K562 (cell line): ENCODE measurements at regions not wholly inside any gene's neighbourhood (a gene's known extent, or its start where the extent isn't known, plus 50 kb on each side); places are given as distances from the start of the nearest gene placed in this dataset.

Source experiments
- HNRNPH1 ChIP-seq: fragments of 200-400 bp; formaldehyde crosslinking; optimal IDR thresholded peaks from 2 replicates; pipeline ENCODE3; 2017; ENCODE audit warnings: low read depth, mild to moderate bottlenecking, low read length, moderate library complexity
- KDM4B ChIP-seq, 2 experiments: fragments of 450-650 bp in 1 of 2; sonication (generic) in 1 of 2; IDR thresholded peaks; 2 replicates each; pipeline ENCODE4 v1.6.1; 2016 to 2017; ENCODE audit warnings: borderline replicate concordance in 2 of 2, antibody characterized with exemption in 1 of 2, low read depth in 1 of 2, mild to moderate bottlenecking in 1 of 2
- LARP7 ChIP-seq: fragments of 450-650 bp; IDR thresholded peaks from 2 replicates; pipeline ENCODE4 v1.6.1; 2016
- MEF2D ChIP-seq: conservative IDR thresholded peaks from 2 replicates; pipeline ENCODE4 v1.6.1; 2016; ENCODE audit warnings: low read depth, missing genetic modification characterization, missing compliant biosample characterization
- SMC3 ChIP-seq: conservative IDR thresholded peaks from 2 replicates; pipeline ENCODE4 v1.6.1; 2011; ENCODE audit warnings: low read depth, low read length, improper control_type of control experiment; ENCODE audit not compliant: insufficient read depth
- STAG1 ChIP-seq: sonication (generic); formaldehyde crosslinking; IDR thresholded peaks from 2 replicates; pipeline ENCODE4 v1.5.0; 2020; ENCODE audit warnings: missing genetic modification reagents, borderline replicate concordance
- TF ChIP-seq, protein P1 (sequence below): fragments of 450-650 bp; IDR thresholded peaks from 2 replicates; pipeline ENCODE4 v1.6.1; 2017; ENCODE audit warnings: antibody characterized with exemption, mild to moderate bottlenecking
- TF ChIP-seq, protein P2 (sequence below): sonication (generic); formaldehyde crosslinking; IDR thresholded peaks from 2 replicates; pipeline ENCODE4 v1.8.1; 2022; ENCODE audit warnings: missing genetic modification reagents

DNA sequence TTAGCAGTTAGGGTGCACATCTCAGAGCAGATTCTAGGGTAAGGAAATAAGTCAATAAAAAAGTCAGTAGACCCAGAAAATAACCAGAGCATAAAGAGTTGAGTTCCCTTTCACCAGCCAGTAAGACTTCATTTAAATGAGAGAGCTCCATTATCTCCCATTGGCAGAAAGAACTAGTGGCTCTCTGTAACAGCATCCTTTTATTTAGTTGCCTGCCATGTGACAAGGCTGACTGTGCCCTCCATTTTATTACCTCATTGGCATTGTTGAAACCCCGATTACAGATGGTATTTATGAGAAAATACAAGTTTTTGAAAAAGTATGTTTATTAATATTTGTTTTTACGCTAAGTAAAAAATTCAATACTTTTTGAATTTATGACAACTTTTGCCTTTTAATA is 859.5 kb upstream of the NDST4 start (continued):
- TF ChIP-seq, protein P1, sequence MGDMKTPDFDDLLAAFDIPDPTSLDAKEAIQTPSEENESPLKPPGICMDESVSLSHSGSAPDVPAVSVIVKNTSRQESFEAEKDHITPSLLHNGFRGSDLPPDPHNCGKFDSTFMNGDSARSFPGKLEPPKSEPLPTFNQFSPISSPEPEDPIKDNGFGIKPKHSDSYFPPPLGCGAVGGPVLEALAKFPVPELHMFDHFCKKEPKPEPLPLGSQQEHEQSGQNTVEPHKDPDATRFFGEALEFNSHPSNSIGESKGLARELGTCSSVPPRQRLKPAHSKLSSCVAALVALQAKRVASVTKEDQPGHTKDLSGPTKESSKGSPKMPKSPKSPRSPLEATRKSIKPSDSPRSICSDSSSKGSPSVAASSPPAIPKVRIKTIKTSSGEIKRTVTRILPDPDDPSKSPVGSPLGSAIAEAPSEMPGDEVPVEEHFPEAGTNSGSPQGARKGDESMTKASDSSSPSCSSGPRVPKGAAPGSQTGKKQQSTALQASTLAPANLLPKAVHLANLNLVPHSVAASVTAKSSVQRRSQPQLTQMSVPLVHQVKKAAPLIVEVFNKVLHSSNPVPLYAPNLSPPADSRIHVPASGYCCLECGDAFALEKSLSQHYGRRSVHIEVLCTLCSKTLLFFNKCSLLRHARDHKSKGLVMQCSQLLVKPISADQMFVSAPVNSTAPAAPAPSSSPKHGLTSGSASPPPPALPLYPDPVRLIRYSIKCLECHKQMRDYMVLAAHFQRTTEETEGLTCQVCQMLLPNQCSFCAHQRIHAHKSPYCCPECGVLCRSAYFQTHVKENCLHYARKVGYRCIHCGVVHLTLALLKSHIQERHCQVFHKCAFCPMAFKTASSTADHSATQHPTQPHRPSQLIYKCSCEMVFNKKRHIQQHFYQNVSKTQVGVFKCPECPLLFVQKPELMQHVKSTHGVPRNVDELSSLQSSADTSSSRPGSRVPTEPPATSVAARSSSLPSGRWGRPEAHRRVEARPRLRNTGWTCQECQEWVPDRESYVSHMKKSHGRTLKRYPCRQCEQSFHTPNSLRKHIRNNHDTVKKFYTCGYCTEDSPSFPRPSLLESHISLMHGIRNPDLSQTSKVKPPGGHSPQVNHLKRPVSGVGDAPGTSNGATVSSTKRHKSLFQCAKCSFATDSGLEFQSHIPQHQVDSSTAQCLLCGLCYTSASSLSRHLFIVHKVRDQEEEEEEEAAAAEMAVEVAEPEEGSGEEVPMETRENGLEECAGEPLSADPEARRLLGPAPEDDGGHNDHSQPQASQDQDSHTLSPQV, result no peak
- no peak for TF ChIP-seq SMC3
- no peak for TF ChIP-seq HNRNPH1
- TF ChIP-seq, protein P2, sequence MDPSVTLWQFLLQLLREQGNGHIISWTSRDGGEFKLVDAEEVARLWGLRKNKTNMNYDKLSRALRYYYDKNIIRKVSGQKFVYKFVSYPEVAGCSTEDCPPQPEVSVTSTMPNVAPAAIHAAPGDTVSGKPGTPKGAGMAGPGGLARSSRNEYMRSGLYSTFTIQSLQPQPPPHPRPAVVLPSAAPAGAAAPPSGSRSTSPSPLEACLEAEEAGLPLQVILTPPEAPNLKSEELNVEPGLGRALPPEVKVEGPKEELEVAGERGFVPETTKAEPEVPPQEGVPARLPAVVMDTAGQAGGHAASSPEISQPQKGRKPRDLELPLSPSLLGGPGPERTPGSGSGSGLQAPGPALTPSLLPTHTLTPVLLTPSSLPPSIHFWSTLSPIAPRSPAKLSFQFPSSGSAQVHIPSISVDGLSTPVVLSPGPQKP (CRISPR knock-in tag), result no peak
- no peak for TF ChIP-seq MEF2D (tag)
- no peak for TF ChIP-seq KDM4B (IDR thresholded peaks at IDR 0.05; ENCODE audit: borderline replicate concordance in 2 of 2, low read depth in 1 of 2)
- no peak for TF ChIP-seq STAG1
- no peak for TF ChIP-seq LARP7
